ENCODE measurements at regions not wholly inside any gene's neighbourhood (a gene's known extent, or its start where the extent isn't known, plus 50 kb on each side); places are given as distances from the start of the nearest gene placed in this dataset.
A peak's percentile ranks its signal among the peaks of the same experiment; 100 is the strongest.

- no peak for FAIRE-seq
These were observed 54.9 kb upstream of the SACS start for GRCh38 chr13:23488442-23488841.

DNA sequence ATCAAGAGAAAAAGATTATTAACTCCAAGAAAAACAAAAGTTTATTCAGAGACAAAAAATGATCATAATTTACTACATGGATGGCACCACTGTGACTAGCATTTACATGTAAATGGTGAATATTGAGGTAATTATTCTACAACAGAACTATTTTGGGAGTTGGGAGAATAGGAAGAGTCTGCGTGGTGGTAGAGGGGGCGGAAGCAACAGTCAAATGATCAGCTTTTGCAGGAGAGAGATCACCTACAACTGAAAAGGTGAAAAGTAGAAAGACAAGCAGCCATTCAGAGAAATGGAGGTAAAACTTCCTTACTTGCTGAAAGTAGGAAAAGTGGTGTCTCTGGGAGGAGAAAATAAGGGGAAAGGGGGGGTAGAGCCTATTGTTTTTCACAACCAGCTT lies 62.8 kb upstream of the SACS start:
- peak; percentile 3 for FAIRE-seq

GRCh38 chr13:23497191-23497590 lies 63.7 kb upstream of the SACS start:
- peak; percentile 99 for FAIRE-seq

DNA sequence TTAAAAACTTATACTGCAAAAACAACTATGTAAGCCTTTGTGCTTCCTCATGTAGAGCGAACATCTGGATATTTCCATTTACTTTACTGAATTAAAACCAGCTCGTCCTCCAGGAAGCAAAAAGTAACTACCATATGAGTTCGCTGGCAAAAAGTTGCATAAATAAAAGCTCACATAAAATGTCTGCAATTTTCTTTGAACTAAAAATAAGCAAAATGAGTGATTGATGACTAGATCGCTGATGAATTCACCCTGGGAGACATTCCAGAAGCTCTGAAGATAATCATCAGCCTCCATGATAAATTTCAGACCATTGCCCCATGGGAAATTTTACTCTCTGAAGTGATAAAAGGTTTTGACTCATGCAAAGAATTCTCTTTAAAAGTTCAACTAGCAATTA lies 67.3 kb upstream of the SACS start:
- peak; percentile 99 for FAIRE-seq

GRCh38 chr13:23504180-23504579 lies 66.0 kb upstream of the TNFRSF19 start:
- FAIRE-seq = no peak

DNA sequence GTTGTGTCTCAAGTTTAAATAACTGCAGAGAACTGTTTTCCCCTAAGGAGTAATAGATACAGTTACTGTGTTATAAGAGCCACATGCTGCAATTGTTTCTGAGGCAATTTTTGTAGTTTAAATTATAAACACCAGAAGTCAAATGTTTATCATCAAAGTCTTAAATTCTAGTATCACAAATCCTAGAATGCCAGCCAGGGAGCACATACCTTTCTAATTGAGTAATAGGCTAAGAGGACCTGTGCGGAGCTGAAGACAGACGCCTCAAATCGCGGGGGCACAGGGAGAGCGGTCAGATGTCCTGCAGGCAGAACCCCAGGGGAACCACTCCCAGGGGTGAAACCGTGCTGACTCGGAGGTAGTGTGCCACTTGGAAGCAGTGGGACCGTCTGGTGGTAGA lies 65.2 kb upstream of the TNFRSF19 start:
- no peak for FAIRE-seq

- FAIRE-seq = peak; percentile 99
These were observed 64.0 kb upstream of the TNFRSF19 start for GRCh38 chr13:23506071-23506806.

DNA sequence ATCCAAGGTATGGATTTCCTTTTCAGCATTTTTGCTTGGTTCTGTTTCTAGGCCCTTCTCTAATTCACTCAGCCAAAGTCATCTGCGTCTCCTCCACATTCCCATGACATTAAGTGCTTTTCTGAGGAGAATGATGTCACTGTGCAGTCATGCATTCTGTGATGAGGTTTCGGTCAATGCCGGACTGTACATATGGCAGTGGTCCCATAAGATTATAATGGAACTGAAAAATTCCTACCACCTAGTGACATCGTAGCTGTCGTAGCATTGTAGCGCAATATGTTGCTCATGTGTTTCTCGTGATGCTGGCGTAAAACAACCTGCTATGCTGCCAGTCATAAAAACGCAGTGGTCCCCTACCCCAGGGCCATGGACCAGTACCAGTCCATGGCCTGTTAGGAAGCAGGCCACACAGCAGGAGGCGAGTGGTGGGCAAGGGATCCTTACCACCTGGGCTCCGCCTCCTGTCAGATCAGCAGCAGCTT lies 63.4 kb upstream of the TNFRSF19 start:
- FAIRE-seq = no peak

- FAIRE-seq = no peak
These were observed 60.2 kb upstream of the TNFRSF19 start for GRCh38 chr13:23509781-23510543.

DNA sequence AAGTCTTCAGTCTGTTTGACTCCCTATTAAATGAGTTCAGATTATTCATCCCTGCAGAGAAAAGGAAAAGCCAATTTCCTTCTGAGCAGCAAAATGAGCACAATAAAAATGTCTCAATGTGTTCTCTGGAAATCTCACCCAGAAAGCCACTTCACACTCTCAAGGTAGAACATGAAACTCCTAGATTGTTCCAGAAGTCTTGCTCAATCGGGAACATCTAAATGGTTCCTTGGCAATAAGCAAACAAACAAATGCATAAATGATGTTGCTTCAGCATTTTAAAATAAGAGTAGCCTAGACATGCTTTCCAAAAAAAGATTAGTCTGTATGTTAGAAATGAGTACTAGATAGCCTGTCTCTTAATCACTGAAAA lies 59.7 kb upstream of the TNFRSF19 start:
- no peak for FAIRE-seq

GRCh38 chr13:23510979-23511735 lies 59.1 kb upstream of the TNFRSF19 start:
- peak; percentile 97 for FAIRE-seq

- peak; percentile 86 for FAIRE-seq
These were observed 57.3 kb upstream of the TNFRSF19 start for GRCh38 chr13:23512762-23513395.

DNA sequence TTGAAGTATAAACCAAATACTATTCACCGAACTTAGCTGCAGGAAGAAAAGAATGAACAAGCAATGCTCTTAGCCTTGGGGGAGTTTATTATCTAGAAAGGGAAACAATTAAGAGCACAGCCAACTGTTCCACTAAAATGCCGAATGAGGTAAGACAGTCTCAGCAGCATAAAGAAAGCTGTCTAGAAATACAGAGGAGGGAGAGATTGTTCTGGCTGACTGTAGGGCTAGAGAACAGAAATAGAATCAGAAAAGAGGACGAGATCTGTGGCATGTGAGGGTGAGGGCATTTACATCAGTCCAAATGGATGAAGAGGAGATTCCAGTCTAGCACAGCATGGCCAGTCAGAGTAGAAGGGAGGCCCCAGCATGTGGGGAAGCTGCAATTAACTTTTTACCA lies 56.8 kb upstream of the TNFRSF19 start:
- no peak for FAIRE-seq

- FAIRE-seq = no peak
These were observed 56.1 kb upstream of the TNFRSF19 start for GRCh38 chr13:23514076-23514475.

DNA sequence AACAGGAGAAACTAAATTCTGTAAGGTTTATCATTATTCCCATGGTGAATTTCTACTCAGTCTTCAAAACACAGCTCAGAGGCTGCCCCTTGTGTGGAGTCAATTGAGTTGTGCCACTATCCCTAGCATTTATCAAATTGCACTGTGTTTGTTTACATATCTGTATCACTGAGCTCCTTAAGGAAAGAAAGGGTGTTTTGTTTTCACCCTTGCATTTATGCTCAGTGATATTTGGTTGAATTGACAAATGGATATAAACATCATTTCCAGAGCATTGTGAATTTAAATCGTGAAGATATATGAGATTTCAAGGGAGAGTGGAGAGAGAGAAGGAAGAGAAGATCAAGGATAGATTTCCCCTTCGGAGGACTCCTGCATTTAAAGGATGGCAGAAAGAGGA lies 55.1 kb upstream of the TNFRSF19 start:
- FAIRE-seq = peak; percentile 16

GRCh38 chr13:23516190-23516589 lies 54.0 kb upstream of the TNFRSF19 start:
- peak; percentile 43 for FAIRE-seq

DNA sequence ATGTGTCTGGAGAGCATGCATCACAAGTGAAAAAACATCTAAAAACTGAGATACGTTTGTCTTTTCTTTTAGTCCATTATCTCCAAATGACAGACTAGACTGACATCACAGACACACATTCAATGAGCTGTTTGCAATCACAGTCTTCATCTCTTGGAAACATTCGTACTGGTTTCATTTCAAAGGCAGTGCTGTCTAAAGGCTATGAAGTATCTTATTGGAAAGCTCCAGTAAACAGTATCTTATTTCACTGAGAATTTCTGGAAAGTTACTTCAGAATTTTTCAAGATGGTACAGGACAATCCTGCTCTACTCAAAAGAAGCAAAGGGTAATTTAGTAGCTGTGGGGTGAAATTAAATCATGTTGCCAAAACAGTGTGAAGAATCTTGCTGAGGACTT lies 53.5 kb upstream of the TNFRSF19 start:
- peak; percentile 92 for FAIRE-seq

DNA sequence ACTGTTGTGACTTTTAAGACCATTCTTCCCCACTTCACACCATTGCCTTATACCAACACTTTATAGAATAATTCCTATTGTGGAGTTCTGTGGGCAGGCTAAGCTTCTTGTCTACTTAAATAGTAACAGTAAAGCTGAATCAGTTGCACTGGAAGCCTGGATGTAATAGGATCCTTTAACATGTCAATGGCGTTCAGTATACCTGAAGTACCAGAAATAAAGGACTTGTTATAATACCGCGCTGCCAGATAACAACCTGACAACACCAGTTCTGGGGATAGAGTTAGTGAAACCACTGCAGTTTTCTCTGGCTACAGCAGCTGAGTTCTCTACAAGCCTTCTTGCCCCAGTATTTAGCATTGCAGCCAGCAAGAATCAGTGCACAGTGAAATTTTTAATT lies 52.0 kb upstream of the TNFRSF19 start:
- FAIRE-seq = no peak
